Upper lobe of right lung (tissue), 1 donor: ENCODE measurements at regions not wholly inside any gene's neighbourhood (a gene's known extent, or its start where the extent isn't known, plus 50 kb on each side); places are given as distances from the start of the nearest gene placed in this dataset.

ENCODE experiments used
- ATAC-seq: fragments of 200-7000 bp; cut with Tn5 transposase; one replicate; pipeline ENCODE4 v1.9.1; 2020; ENCODE audit warnings: mild to moderate bottlenecking, moderate library complexity
- DNase-seq: peaks from one replicate; pipeline ENCODE4 v3.0.0-alpha.2; 2020
- H3K27ac ChIP-seq: fragments of 200-600 bp; one replicate; pipeline ENCODE4 v1.8.0; 2022
- H3K27me3 ChIP-seq: fragments of 200-600 bp; one replicate; pipeline ENCODE4 v1.8.0; 2022; ENCODE audit warnings: mild to moderate bottlenecking
- H3K36me3 ChIP-seq: fragments of 200-600 bp; one replicate; pipeline ENCODE4 v1.8.0; 2022
- H3K4me1 ChIP-seq: fragments of 200-600 bp; one replicate; pipeline ENCODE4 v1.8.0; 2022
- H3K4me3 ChIP-seq: fragments of 200-600 bp; one replicate; pipeline ENCODE4 v1.8.0; 2022; ENCODE audit warnings: mild to moderate bottlenecking
- H3K9me3 ChIP-seq: fragments of 200-600 bp; one replicate; pipeline ENCODE4 v1.8.0; 2022
- CTCF ChIP-seq: fragments of 200-600 bp; IDR thresholded peaks from one replicate; pipeline ENCODE4 v1.8.0; 2022; ENCODE audit warnings: antibody characterized with exemption
- intact Hi-C: fragments of 100-400 bp; cut with DNase I; formaldehyde crosslinking; loops from one replicate; pipeline ENCODE4 v1.11.0; 2022
- donor health status: DM: no; HTN: yes; CAD: no; lungs with severe emphysema.

GRCh38 chr22:48660790-48661740 is 1166.6 kb downstream of the BRD1 start:
- Histone ChIP-seq H3K4me1 (no peaks in the 10 kb centered on the region), H3K27me3 (no peaks in the 10 kb centered on the region), H3K9me3 (peaks cover 3% of the 10 kb centered on the region), H3K36me3 (no peaks in the 10 kb centered on the region), H3K27ac (no peak overlapping the region), H3K4me3 (no peak overlapping the region)
- intact Hi-C loops = no loop called here
- ATAC-seq (no peak), DNase-seq (no peak)
- TF ChIP-seq CTCF = no peak

- peaks cover 3% of the 10 kb centered on the region for H3K9me3 ChIP-seq
- no peaks in the 10 kb centered on the region for H3K27me3 ChIP-seq
- no peak for TF ChIP-seq CTCF
- no peak for DNase-seq
- ATAC-seq = peak; percentile 26
- intact Hi-C loops = no loop called here
- no peak overlapping the region for H3K27ac ChIP-seq
- no peak overlapping the region for H3K4me3 ChIP-seq
- no peaks in the 10 kb centered on the region for H3K4me1 ChIP-seq
- no peaks in the 10 kb centered on the region for H3K36me3 ChIP-seq
Observed at GRCh38 chr22:48660104-48660789, 1167.4 kb downstream of the BRD1 start.

- H3K27ac ChIP-seq = no peak overlapping the region
- H3K9me3 ChIP-seq = peaks cover 3% of the 10 kb centered on the region
- no peak for TF ChIP-seq CTCF
- ATAC-seq (no peak), DNase-seq (no peak)
- no peaks in the 10 kb centered on the region for H3K36me3 ChIP-seq
- no peak overlapping the region for H3K4me3 ChIP-seq
- no peaks in the 10 kb centered on the region for H3K4me1 ChIP-seq
- intact Hi-C loops = no loop called here
- H3K27me3 ChIP-seq = no peaks in the 10 kb centered on the region
Observed at GRCh38 chr22:48659404-48659996, 1168.2 kb downstream of the BRD1 start.

- Histone ChIP-seq H3K9me3 (peaks cover 3% of the 10 kb centered on the region), H3K27me3 (no peaks in the 10 kb centered on the region), H3K4me3 (no peak overlapping the region), H3K4me1 (no peaks in the 10 kb centered on the region), H3K27ac (no peak overlapping the region), H3K36me3 (no peaks in the 10 kb centered on the region)
- TF ChIP-seq CTCF = no peak
- ATAC-seq (no peak), DNase-seq (no peak)
- intact Hi-C loops = no loop called here
Observed at GRCh38 chr22:48658871-48659270, 1168.8 kb downstream of the BRD1 start.

- Histone ChIP-seq H3K27ac (no peak overlapping the region), H3K4me1 (no peaks in the 10 kb centered on the region), H3K9me3 (no peaks in the 10 kb centered on the region), H3K4me3 (no peak overlapping the region), H3K36me3 (no peaks in the 10 kb centered on the region), H3K27me3 (no peaks in the 10 kb centered on the region)
- no peak for TF ChIP-seq CTCF
- ATAC-seq (no peak), DNase-seq (no peak)
- intact Hi-C loops = no loop called here
Observed at GRCh38 chr22:48658246-48658645, 1169.4 kb downstream of the BRD1 start.
